ENCODE measurements at regions not wholly inside any gene's neighbourhood (a gene's known extent, or its start where the extent isn't known, plus 50 kb on each side); places are given as distances from the start of the nearest gene placed in this dataset.

DNA sequence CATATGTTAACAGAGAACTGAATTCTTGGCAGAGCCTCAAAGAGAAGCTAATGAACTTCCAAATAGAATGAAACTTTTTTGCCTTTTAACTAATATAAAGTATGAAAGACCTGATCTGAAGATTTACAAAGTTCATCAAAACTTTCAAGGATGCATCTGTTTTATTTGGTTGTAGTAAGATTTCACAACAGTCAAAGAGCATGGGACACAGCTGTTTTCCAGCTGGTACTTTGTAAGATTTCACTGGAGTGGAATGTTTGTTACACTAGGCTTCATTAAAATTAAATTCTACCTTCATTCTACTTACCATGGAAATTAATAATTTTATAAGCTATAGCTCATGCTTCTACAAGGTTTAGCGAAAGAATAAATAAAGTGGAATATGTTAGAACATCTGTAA, 351.2 kb downstream of the SLC6A15 start:
- no peak overlapping the region for H3K9ac ChIP-seq (ENCODE audit: low read length)
- no peak for DNase-seq (ENCODE audit: low read depth)
- H3K27me3 ChIP-seq (ENCODE audit: insufficient read depth, low read length): no peaks in the 10 kb centered on the region
- no peak overlapping the region for H3K27ac ChIP-seq (ENCODE audit: low read depth, low read length)
- H3K27me3 Mint-ChIP-seq (ENCODE audit: low read depth, unreplicated experiment): no peaks in the 10 kb centered on the region
- no peaks in the 10 kb centered on the region for H4K20me1 ChIP-seq (ENCODE audit: insufficient read depth, low read length)
- no peak overlapping the region for H3K4me2 ChIP-seq (ENCODE audit: low read length)
- H3K4me3 ChIP-seq (ENCODE audit: insufficient read depth, low read depth, low read length): no peak overlapping the region
- no peaks in the 10 kb centered on the region for H3K9me3 Mint-ChIP-seq (ENCODE audit: unreplicated experiment)
- H3K9me3 ChIP-seq (ENCODE audit: insufficient read depth, low read depth, low read length): no peaks in the 10 kb centered on the region
- TF ChIP-seq CTCF (IDR thresholded peaks at IDR 0.05; ENCODE audit: insufficient read depth, low read depth, low read length) (no peak), EZH2 (IDR thresholded peaks at IDR 0.05; ENCODE audit: insufficient read depth, low read length) (no peak)
- H3K4me3 Mint-ChIP-seq (ENCODE audit: unreplicated experiment): no peak overlapping the region
- no peaks in the 10 kb centered on the region for H3K36me3 ChIP-seq (ENCODE audit: insufficient read depth, low read length)
- H3K27ac Mint-ChIP-seq (ENCODE audit: unreplicated experiment): no peak overlapping the region
- H3K79me2 ChIP-seq (ENCODE audit: insufficient read depth, low read length): no peaks in the 10 kb centered on the region
- no peaks in the 10 kb centered on the region for H3K4me1 ChIP-seq (ENCODE audit: insufficient read depth, low read length)
- H3K36me3 Mint-ChIP-seq (ENCODE audit: low read depth, unreplicated experiment): no peaks in the 10 kb centered on the region
- no peak overlapping the region for H2AFZ ChIP-seq (ENCODE audit: low read depth, low read length)
- no peak for FAIRE-seq
- no peaks in the 10 kb centered on the region for H3K4me1 Mint-ChIP-seq (ENCODE audit: low read depth, unreplicated experiment)

- Histone ChIP-seq H3K4me2 (ENCODE audit: low read length) (no peak overlapping the region), H4K20me1 (ENCODE audit: insufficient read depth, low read length) (no peaks in the 10 kb centered on the region), H3K4me3 (ENCODE audit: insufficient read depth, low read depth, low read length) (no peak overlapping the region), H3K27me3 (ENCODE audit: insufficient read depth, low read length) (no peaks in the 10 kb centered on the region), H3K36me3 (ENCODE audit: insufficient read depth, low read length) (no peaks in the 10 kb centered on the region), H3K9me3 (ENCODE audit: insufficient read depth, low read depth, low read length) (no peaks in the 10 kb centered on the region), H2AFZ (ENCODE audit: low read depth, low read length) (no peak overlapping the region), H3K79me2 (ENCODE audit: insufficient read depth, low read length) (no peaks in the 10 kb centered on the region), H3K9ac (ENCODE audit: low read length) (no peak overlapping the region), H3K4me1 (ENCODE audit: insufficient read depth, low read length) (no peaks in the 10 kb centered on the region), H3K27ac (ENCODE audit: low read depth, low read length) (no peak overlapping the region)
- Mint-ChIP-seq H3K4me3 (ENCODE audit: unreplicated experiment) (no peak overlapping the region), H3K27me3 (ENCODE audit: low read depth, unreplicated experiment) (no peaks in the 10 kb centered on the region), H3K4me1 (ENCODE audit: low read depth, unreplicated experiment) (no peaks in the 10 kb centered on the region), H3K27ac (ENCODE audit: unreplicated experiment) (no peak overlapping the region), H3K9me3 (ENCODE audit: unreplicated experiment) (no peaks in the 10 kb centered on the region), H3K36me3 (ENCODE audit: low read depth, unreplicated experiment) (no peaks in the 10 kb centered on the region)
- no peak for TF ChIP-seq CTCF (IDR thresholded peaks at IDR 0.05; ENCODE audit: insufficient read depth, low read depth, low read length)
- no peak for TF ChIP-seq EZH2 (IDR thresholded peaks at IDR 0.05; ENCODE audit: insufficient read depth, low read length)
- DNase-seq (ENCODE audit: low read depth) (no peak), FAIRE-seq (no peak)
These were observed 358.3 kb downstream of the SLC6A15 start for GRCh38 chr12:84554199-84554723.

- H2AFZ ChIP-seq (ENCODE audit: low read depth, low read length): no peak overlapping the region
- H3K9ac ChIP-seq (ENCODE audit: low read length): no peak overlapping the region
- FAIRE-seq: no peak
- H3K4me2 ChIP-seq (ENCODE audit: low read length): no peak overlapping the region
- TF ChIP-seq CTCF (IDR thresholded peaks at IDR 0.05; ENCODE audit: insufficient read depth, low read depth, low read length): no peak
- no peak for TF ChIP-seq EZH2 (IDR thresholded peaks at IDR 0.05; ENCODE audit: insufficient read depth, low read length)
- no peaks in the 10 kb centered on the region for H3K36me3 ChIP-seq (ENCODE audit: insufficient read depth, low read length)
- no peaks in the 10 kb centered on the region for H3K4me1 Mint-ChIP-seq (ENCODE audit: low read depth, unreplicated experiment)
- H3K27me3 ChIP-seq (ENCODE audit: insufficient read depth, low read length): no peaks in the 10 kb centered on the region
- no peaks in the 10 kb centered on the region for H3K79me2 ChIP-seq (ENCODE audit: insufficient read depth, low read length)
- H3K27ac ChIP-seq (ENCODE audit: low read depth, low read length): no peak overlapping the region
- H3K9me3 ChIP-seq (ENCODE audit: insufficient read depth, low read depth, low read length): no peaks in the 10 kb centered on the region
- H3K27ac Mint-ChIP-seq (ENCODE audit: unreplicated experiment): no peak overlapping the region
- no peaks in the 10 kb centered on the region for H3K9me3 Mint-ChIP-seq (ENCODE audit: unreplicated experiment)
- no peaks in the 10 kb centered on the region for H3K4me1 ChIP-seq (ENCODE audit: insufficient read depth, low read length)
- no peaks in the 10 kb centered on the region for H3K36me3 Mint-ChIP-seq (ENCODE audit: low read depth, unreplicated experiment)
- H3K4me3 Mint-ChIP-seq (ENCODE audit: unreplicated experiment): no peak overlapping the region
- H4K20me1 ChIP-seq (ENCODE audit: insufficient read depth, low read length): no peaks in the 10 kb centered on the region
- DNase-seq (ENCODE audit: low read depth): no peak
- H3K4me3 ChIP-seq (ENCODE audit: insufficient read depth, low read depth, low read length): no peak overlapping the region
- no peaks in the 10 kb centered on the region for H3K27me3 Mint-ChIP-seq (ENCODE audit: low read depth, unreplicated experiment)
These were observed 359.1 kb downstream of the SLC6A15 start for GRCh38 chr12:84553331-84554117.

Measured in astrocyte (in vitro differentiated cells and primary cell).